Embryonic facial prominence (tissue), 1 donor: ENCODE measurements at regions not wholly inside any gene's neighbourhood (a gene's known extent, or its start where the extent isn't known, plus 50 kb on each side); places are given as distances from the start of the nearest gene placed in this dataset.
"Not testable (repeated sequence)": the region's sequence is repeated elsewhere in the genome, so short reads cannot be mapped to it uniquely, and the experiment has no call there.

ENCODE experiments used
- DNase-seq: peaks from one replicate; pipeline ENCODE4 v3.0.0-alpha.2; 2016; ENCODE audit errors: extremely low spot score

GRCh38 chr12:127785986-127786590 is 480.9 kb upstream of the TMEM132C start:
- no peak for DNase-seq

- DNase-seq, result no peak
Observed at GRCh38 chr12:127787544-127787943, 479.4 kb upstream of the TMEM132C start.

GRCh38 chr12:127790376-127790775 is 476.6 kb upstream of the TMEM132C start:
- DNase-seq, result no peak

GRCh38 chr12:127791217-127791616 is 475.8 kb upstream of the TMEM132C start:
- no peak for DNase-seq

GRCh38 chr12:127797918-127798317 is 469.1 kb upstream of the TMEM132C start:
- no peak for DNase-seq

- DNase-seq, result no peak
Observed at GRCh38 chr12:127802271-127802670, 464.7 kb upstream of the TMEM132C start.

- DNase-seq, result no peak
Observed at GRCh38 chr12:127803545-127803944, 463.4 kb upstream of the TMEM132C start.

GRCh38 chr12:127809275-127809674 is 457.7 kb upstream of the TMEM132C start:
- peak; percentile 19 for DNase-seq

- DNase-seq, result peak; percentile 65
Observed at GRCh38 chr12:127810041-127810440, 456.9 kb upstream of the TMEM132C start.

GRCh38 chr12:127810459-127810858 is 456.5 kb upstream of the TMEM132C start:
- DNase-seq, result not testable (repeated sequence)

- DNase-seq, result peak; percentile 73
Observed at GRCh38 chr12:127811988-127812387, 455.0 kb upstream of the TMEM132C start.

- no peak for DNase-seq
Observed at GRCh38 chr12:127813147-127813546, 453.8 kb upstream of the TMEM132C start.

GRCh38 chr12:127819056-127819455 is 447.9 kb upstream of the TMEM132C start:
- no peak for DNase-seq

GRCh38 chr12:127820271-127820670 is 446.7 kb upstream of the TMEM132C start:
- DNase-seq, result no peak

- no peak for DNase-seq
Observed at GRCh38 chr12:127820846-127821245, 446.1 kb upstream of the TMEM132C start.

- DNase-seq, result no peak
Observed at GRCh38 chr12:127822809-127823411, 444.1 kb upstream of the TMEM132C start.

- no peak for DNase-seq
Observed at GRCh38 chr12:127823801-127824200, 443.2 kb upstream of the TMEM132C start.

- no peak for DNase-seq
Observed at GRCh38 chr12:127829281-127830064, 437.5 kb upstream of the TMEM132C start.

GRCh38 chr12:127830065-127830460 is 436.9 kb upstream of the TMEM132C start:
- no peak for DNase-seq

GRCh38 chr12:127830730-127831129 is 436.2 kb upstream of the TMEM132C start:
- no peak for DNase-seq

GRCh38 chr12:127832172-127832571 is 434.8 kb upstream of the TMEM132C start:
- DNase-seq, result no peak

- DNase-seq, result not testable (repeated sequence)
Observed at GRCh38 chr12:127836802-127837201, 430.2 kb upstream of the TMEM132C start.

- no peak for DNase-seq
Observed at GRCh38 chr12:127857661-127858060, 409.3 kb upstream of the TMEM132C start.
